Adipocyte (in vitro differentiated cells): ENCODE measurements at regions not wholly inside any gene's neighbourhood (a gene's known extent, or its start where the extent isn't known, plus 50 kb on each side); places are given as distances from the start of the nearest gene placed in this dataset.

Experiments used
- DNase-seq: peaks from one replicate; pipeline ENCODE4 v3.0.0-alpha.2; 2015; ENCODE audit warnings: low read depth
- H3K27me3 ChIP-seq: replicated peaks from 2 replicates; pipeline ENCODE4 v1.7.0; 2013; ENCODE audit warnings: mild to moderate bottlenecking, low read length, moderate library complexity; ENCODE audit not compliant: control insufficient read depth, insufficient read depth
- H3K36me3 ChIP-seq: 2 replicates; pipeline ENCODE4 v1.7.0; 2013; ENCODE audit warnings: low read length, mild to moderate bottlenecking, moderate library complexity; ENCODE audit not compliant: control insufficient read depth, insufficient read depth, severe bottlenecking
- H3K4me1 ChIP-seq: 2 replicates; pipeline ENCODE4 v1.7.0; 2013; ENCODE audit warnings: mild to moderate bottlenecking, low read length, moderate library complexity; ENCODE audit not compliant: control insufficient read depth, insufficient read depth
- H3K4me3 ChIP-seq: 2 replicates; pipeline ENCODE4 v1.7.0; 2013; ENCODE audit warnings: mild to moderate bottlenecking, low read length, moderate library complexity
- H3K9ac ChIP-seq: 2 replicates; pipeline ENCODE4 v1.7.0; 2013; ENCODE audit warnings: mild to moderate bottlenecking, low read length, moderate library complexity
- H3K9me3 ChIP-seq: 2 replicates; pipeline ENCODE4 v1.7.0; 2013; ENCODE audit warnings: mild to moderate bottlenecking, low read length, moderate library complexity; ENCODE audit not compliant: control insufficient read depth

DNA sequence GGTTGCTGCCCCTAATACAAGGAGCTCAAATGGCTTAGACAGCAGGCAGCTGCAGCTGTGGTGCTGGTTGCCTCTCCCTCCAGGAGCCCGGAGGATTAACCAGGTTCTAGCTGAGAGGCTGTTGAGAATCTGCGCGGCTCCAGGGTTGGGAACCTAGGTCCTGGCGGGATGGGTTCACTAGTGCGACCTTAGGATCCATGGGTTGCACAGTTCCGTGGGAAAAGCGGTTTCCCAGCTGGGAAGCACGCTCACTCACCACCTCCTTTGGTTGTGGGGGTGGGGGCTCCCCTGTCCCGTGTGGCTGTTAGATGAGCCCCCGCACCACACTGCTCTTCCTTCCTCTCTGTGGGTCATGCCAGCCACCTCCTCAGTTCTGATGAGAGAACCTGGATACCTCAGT is 375.1 kb upstream of the ARRDC4 start:
- no peak overlapping the region for H3K9ac ChIP-seq
- no peaks in the 10 kb centered on the region for H3K4me1 ChIP-seq
- H3K4me3 ChIP-seq: no peak overlapping the region
- peaks cover 5% of the 10 kb centered on the region for H3K9me3 ChIP-seq
- DNase-seq: no peak
- no peaks in the 10 kb centered on the region for H3K27me3 ChIP-seq
- H3K36me3 ChIP-seq: no peaks in the 10 kb centered on the region

DNA sequence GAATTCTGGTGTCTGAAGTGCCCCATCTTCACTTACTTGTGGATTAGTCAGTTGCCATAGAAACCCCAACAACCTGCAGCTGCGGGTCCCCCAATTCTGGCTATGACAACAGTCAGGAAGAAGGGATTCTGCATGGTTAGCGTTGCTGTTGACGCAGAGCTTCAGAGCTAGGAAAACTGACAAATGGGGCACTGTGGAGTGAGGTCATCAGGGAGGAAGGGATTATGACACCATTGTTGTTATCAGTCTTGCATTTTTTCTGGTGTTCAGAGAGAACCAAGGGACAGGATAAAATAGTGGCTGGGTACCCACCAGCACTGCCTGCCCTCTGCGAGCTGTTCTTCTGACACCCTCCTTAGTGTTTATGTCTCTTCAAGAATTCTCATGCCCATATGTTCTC is 367.7 kb upstream of the ARRDC4 start:
- peaks cover 5% of the 10 kb centered on the region for H3K9me3 ChIP-seq
- no peak overlapping the region for H3K9ac ChIP-seq
- H3K27me3 ChIP-seq: no peaks in the 10 kb centered on the region
- DNase-seq: no peak
- H3K4me3 ChIP-seq: no peak overlapping the region
- H3K4me1 ChIP-seq: no peaks in the 10 kb centered on the region
- no peaks in the 10 kb centered on the region for H3K36me3 ChIP-seq

DNA sequence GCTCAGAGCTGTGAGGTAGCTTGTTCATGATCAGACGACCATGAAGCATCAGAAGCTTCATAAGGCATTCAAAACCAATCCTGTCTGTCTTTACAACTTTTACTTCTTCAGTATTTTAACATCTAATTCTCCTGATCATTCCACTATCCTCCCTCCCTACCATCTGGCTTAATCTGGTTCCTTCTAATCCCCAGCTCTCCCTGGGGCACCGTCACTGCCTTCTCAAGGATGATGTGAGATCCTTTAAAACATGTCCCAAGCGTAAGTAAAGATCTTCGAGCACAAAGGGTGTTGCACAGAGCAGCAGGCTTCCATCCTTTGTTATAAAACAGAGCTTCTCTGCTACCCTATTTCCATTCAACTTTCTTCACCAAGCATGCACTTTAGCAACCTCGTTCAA is 362.7 kb upstream of the ARRDC4 start:
- H3K36me3 ChIP-seq: no peaks in the 10 kb centered on the region
- peaks cover 4% of the 10 kb centered on the region for H3K9me3 ChIP-seq
- DNase-seq: no peak
- no peaks in the 10 kb centered on the region for H3K27me3 ChIP-seq
- no peak overlapping the region for H3K9ac ChIP-seq
- no peaks in the 10 kb centered on the region for H3K4me1 ChIP-seq
- no peak overlapping the region for H3K4me3 ChIP-seq

DNA sequence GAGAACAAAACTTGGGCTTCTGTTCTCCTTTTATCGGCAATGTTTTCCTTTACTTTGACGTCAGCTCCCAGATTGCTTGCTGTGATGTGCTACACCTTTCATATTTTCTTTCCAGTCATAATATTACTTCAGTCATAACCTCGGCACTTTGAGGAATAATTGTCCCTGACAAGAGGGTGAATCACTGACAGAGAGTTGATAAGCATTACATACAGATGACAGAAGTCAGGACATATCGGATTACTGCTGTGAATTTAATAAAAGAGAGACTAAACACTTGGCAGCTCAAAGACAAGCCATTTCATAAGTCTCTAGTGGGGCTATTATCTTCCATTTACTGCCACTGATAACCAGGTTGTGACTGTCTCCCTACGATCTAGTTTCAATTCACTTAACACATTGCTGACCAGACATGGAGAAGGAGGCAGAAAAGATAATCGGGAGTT is 362.1 kb upstream of the ARRDC4 start:
- peaks cover 4% of the 10 kb centered on the region for H3K9me3 ChIP-seq
- no peak for DNase-seq
- no peak overlapping the region for H3K9ac ChIP-seq
- no peaks in the 10 kb centered on the region for H3K4me1 ChIP-seq
- H3K27me3 ChIP-seq: no peaks in the 10 kb centered on the region
- H3K4me3 ChIP-seq: no peak overlapping the region
- no peaks in the 10 kb centered on the region for H3K36me3 ChIP-seq

DNA sequence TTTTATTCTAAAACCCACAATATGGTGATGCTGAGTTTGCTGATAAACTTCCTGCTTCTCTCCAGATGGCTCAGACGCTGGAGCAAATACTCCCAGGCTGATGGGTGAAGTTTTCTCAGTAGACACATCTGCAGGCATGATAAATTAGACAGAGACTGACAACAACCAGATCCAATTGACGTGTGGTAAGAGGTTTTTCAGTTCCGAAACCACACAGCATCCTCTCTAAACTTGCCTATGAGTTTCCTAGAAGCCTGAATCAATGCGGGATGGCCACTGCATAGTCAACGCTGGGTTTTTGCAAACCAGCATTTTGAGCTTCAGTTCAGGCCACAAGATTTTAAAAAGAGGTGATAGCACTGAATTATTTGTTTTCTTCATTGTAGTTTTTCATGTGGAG is 360.3 kb upstream of the ARRDC4 start:
- H3K27me3 ChIP-seq: no peaks in the 10 kb centered on the region
- DNase-seq: no peak
- H3K36me3 ChIP-seq: no peaks in the 10 kb centered on the region
- no peak overlapping the region for H3K4me3 ChIP-seq
- peaks cover 4% of the 10 kb centered on the region for H3K9me3 ChIP-seq
- H3K9ac ChIP-seq: no peak overlapping the region
- no peaks in the 10 kb centered on the region for H3K4me1 ChIP-seq

DNA sequence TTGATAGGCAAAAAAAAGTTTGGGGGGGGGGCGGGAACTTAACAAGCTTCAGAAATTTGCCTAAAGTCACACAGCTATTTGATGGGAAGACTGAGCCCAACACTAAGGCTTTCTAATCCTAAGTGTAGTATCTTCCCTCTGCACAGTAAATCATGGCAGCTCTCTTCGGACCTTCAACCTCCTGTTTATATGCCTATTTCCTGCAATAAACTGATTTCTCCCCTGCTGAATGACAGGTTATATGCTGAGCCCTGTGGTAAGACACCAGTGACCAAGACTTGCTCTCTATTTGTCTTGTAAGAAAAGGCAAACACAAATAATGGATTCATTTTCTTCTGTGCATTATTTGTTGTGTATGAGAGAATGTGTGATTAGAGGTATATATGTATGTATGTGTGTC is 355.8 kb upstream of the ARRDC4 start:
- H3K9me3 ChIP-seq: peaks cover 7% of the 10 kb centered on the region
- H3K27me3 ChIP-seq: no peaks in the 10 kb centered on the region
- H3K36me3 ChIP-seq: no peaks in the 10 kb centered on the region
- no peak overlapping the region for H3K9ac ChIP-seq
- H3K4me3 ChIP-seq: no peak overlapping the region
- no peak for DNase-seq
- H3K4me1 ChIP-seq: no peaks in the 10 kb centered on the region

DNA sequence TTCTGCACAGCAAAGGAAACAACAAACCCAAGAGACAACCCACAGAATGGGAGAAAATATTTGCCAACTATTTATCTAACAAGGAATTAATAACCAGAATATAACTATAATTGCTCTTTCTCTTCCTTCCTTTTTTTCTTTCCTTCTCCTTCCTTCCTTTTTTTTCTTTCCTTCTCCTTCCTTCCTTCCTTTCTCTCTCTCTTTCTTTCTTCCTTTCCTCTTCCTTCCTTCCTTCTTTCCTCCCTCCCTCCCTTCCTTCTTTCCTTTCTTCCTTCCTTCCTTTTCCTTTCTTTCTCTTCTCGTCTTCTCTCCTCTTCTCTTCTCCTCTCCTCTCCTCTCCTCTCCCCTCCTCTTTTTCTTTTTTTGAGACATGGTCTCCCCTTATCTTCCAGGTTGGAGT is 345.4 kb upstream of the ARRDC4 start:
- no peak overlapping the region for H3K4me3 ChIP-seq
- no peak for DNase-seq
- H3K9me3 ChIP-seq: peaks cover 9% of the 10 kb centered on the region
- H3K9ac ChIP-seq: no peak overlapping the region
- H3K36me3 ChIP-seq: no peaks in the 10 kb centered on the region
- no peaks in the 10 kb centered on the region for H3K27me3 ChIP-seq
- no peaks in the 10 kb centered on the region for H3K4me1 ChIP-seq

DNA sequence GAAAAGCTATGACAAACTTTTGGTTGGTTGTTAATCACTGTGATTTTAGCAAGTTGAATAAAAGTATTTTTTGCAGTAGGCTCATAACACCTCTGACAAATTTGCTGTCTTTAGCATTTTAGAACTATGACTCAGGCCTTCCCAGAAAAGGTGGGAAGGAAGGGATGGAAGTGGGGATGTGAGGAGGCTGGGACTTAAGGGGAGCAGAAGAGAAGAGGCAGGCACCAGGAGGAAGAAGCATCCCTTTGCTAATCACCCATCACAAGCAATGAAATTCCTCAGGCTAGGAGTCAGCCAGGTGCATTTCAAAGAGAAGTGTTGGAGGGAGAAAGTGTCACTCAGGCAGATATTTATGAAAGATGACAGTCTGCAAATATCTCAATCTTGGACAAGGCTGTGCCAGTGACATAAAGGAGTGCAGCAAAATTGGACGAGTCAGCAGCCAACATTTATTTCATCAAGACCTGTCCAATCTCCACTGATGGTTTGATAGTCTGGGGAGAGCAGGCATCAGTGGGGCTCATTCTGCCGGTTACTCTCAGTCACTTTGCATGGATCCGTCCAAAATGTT is 337.3 kb upstream of the ARRDC4 start:
- no peaks in the 10 kb centered on the region for H3K4me1 ChIP-seq
- H3K36me3 ChIP-seq: no peaks in the 10 kb centered on the region
- H3K4me3 ChIP-seq: no peak overlapping the region
- H3K9ac ChIP-seq: no peak overlapping the region
- no peak for DNase-seq
- H3K9me3 ChIP-seq: peaks cover 8% of the 10 kb centered on the region
- no peaks in the 10 kb centered on the region for H3K27me3 ChIP-seq

DNA sequence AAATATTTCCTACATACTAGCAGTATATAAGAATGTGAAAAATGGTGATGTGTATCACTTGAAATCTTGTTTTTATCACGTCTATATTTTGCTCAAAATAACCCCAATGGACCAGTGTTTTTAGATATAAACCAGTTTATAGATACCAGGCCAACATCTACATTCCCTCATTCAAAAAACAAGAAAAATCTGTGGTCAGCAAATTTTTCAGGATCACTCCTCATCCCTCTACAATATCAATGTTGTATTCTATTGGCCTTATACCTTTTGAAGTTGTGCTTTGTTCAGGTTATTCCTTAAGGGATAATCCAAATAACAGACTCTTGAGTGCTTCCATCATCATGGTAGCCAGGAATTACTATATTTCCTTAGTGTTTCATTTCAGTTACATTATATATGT is 332.9 kb upstream of the ARRDC4 start:
- no peak for DNase-seq
- peaks cover 12% of the 10 kb centered on the region for H3K9me3 ChIP-seq
- no peak overlapping the region for H3K9ac ChIP-seq
- no peaks in the 10 kb centered on the region for H3K4me1 ChIP-seq
- no peak overlapping the region for H3K4me3 ChIP-seq
- H3K27me3 ChIP-seq: no peaks in the 10 kb centered on the region
- no peaks in the 10 kb centered on the region for H3K36me3 ChIP-seq

DNA sequence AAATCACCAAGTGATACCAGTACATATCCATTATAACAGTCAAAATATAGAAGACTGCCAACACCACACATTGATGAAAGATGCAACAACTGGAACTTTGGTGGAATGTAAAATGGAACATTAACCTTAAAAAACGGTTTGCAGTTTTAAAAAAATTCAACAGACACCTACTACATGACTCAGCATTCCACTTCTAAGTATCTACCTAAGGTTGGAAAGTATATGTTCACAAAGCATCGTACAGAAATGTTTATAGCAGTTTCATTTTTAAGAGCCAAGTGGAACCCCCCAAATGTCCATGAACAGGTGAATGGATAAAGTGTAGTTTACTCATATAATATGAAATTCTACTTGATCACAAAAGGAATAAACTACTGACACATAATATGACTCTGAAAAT is 314.7 kb upstream of the ARRDC4 start:
- H3K36me3 ChIP-seq: no peaks in the 10 kb centered on the region
- H3K27me3 ChIP-seq: no peaks in the 10 kb centered on the region
- H3K9me3 ChIP-seq: no peaks in the 10 kb centered on the region
- H3K9ac ChIP-seq: no peak overlapping the region
- no peaks in the 10 kb centered on the region for H3K4me1 ChIP-seq
- no peak overlapping the region for H3K4me3 ChIP-seq
- DNase-seq: no peak

DNA sequence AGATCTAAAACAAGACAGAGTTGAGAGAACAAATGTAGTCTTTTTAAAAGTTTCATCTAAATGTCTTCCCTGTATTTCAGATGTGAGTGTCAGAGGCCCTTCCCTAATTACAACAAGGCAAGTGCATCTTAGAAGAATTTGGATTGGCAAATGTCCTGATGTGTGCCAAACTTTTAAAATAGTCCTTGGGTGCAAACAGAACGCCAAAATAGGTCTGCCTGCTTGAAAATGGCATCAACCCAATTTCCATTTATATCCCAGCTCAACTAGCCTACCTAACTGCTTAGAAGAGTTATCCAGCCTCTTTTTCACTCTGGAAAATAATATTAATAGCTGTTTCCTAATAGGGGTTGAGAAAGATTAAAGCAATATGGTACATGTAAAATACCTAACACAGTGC is 311.8 kb upstream of the ARRDC4 start:
- H3K9me3 ChIP-seq: no peaks in the 10 kb centered on the region
- peaks cover 6% of the 10 kb centered on the region for H3K4me1 ChIP-seq
- H3K27me3 ChIP-seq: peaks cover 10% of the 10 kb centered on the region
- DNase-seq: no peak
- no peaks in the 10 kb centered on the region for H3K36me3 ChIP-seq
- no peak overlapping the region for H3K9ac ChIP-seq
- no peak overlapping the region for H3K4me3 ChIP-seq

DNA sequence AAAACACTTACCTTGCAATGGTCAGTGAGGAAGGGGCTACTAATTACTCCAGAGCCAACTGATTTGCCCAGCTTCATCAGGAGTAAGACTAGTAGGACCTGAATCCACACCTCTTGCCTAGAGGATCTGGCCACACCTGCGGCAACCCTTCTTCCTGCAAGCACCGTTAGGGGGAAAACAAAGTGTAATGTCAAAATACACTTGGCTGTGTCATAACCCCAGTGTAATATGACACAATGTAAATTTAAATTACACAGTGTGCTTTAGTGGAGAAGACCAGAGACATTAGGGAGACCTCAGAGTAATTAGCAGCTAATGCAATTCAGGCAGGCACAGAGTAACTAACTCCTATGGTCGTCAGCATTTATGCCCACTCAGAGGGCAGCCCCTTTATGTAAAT is 308.5 kb upstream of the ARRDC4 start:
- Histone ChIP-seq H3K9me3 (no peaks in the 10 kb centered on the region), H3K4me3 (no peak overlapping the region), H3K36me3 (no peaks in the 10 kb centered on the region), H3K4me1 (peaks cover 6% of the 10 kb centered on the region), H3K9ac (no peak overlapping the region), H3K27me3 (peaks cover 10% of the 10 kb centered on the region)
- DNase-seq: no peak
